ENCODE measurements at regions not wholly inside any gene's neighbourhood (a gene's known extent, or its start where the extent isn't known, plus 50 kb on each side); places are given as distances from the start of the nearest gene placed in this dataset.

- no peak for TF ChIP-seq CTCF (IDR thresholded peaks at IDR 0.05; ENCODE audit: poor library complexity)
- TF ChIP-seq EZH2phosphoT487 (IDR thresholded peaks at IDR 0.05; ENCODE audit: low read depth, severe bottlenecking, unreplicated experiment) = no peak
These were observed 108.5 kb downstream of the MAF start for GRCh38 chr16:79492036-79492435.
